PC-3 (cell line): ENCODE measurements at regions not wholly inside any gene's neighbourhood (a gene's known extent, or its start where the extent isn't known, plus 50 kb on each side); places are given as distances from the start of the nearest gene placed in this dataset.

Source experiments
- ATAC-seq: fragments of 200-7000 bp; cut with Tn5 transposase; 2 replicates; pipeline ENCODE4 v1.9.1; 2020; ENCODE audit warnings: mild to moderate bottlenecking, moderate library complexity
- BruUV-seq: library from RNA; stranded (reverse); fragments of 400-500 nt; replicated peaks from 2 replicates; lab custom pipeline; 2021; lab: Mats Ljungman, UMichigan
- CTCF ChIA-PET: fragments of 300-600 bp; sonication (Branson Sonifier 250); formaldehyde crosslinking; loops from one replicate; lab custom pipeline; 2022; ENCODE audit warnings: antibody characterized with exemption; lab: Charles Lee
- POLR2A ChIA-PET: fragments of 300-600 bp; sonication (Branson Sonifier 250); formaldehyde crosslinking; loops from one replicate; lab custom pipeline; 2022; ENCODE audit warnings: antibody characterized with exemption; ENCODE audit not compliant: unreplicated experiment; lab: Charles Lee
- DNase-seq: peaks from one replicate; pipeline ENCODE4 v3.0.0-alpha.2; 2015
- H2AFZ ChIP-seq: fragments of 300-600 bp; sonication (generic); 2 replicates; pipeline ENCODE4 v1.6.0; 2016; ENCODE audit warnings: antibody characterized with exemption, low read length
- H3F3A ChIP-seq: fragments of 300-600 bp; sonication (generic); one replicate; pipeline ENCODE4 v1.6.0; 2017; ENCODE audit warnings: antibody characterized with exemption, low read length, control low read depth, mild to moderate bottlenecking; ENCODE audit not compliant: unreplicated experiment
- H3K27ac ChIP-seq: fragments of 300-600 bp; sonication (generic); 2 replicates; pipeline ENCODE4 v1.5.1; 2016; ENCODE audit warnings: mild to moderate bottlenecking, low read length
- H3K27me3 ChIP-seq: fragments of 300-600 bp; sonication (generic); 2 replicates; pipeline ENCODE4 v1.6.1; 2016; ENCODE audit warnings: low read length, mixed read lengths
- H3K36me3 ChIP-seq: fragments of 300-600 bp; sonication (generic); 2 replicates; pipeline ENCODE4 v1.6.1; 2016; ENCODE audit warnings: low read depth, mixed run types, low read length, mixed read lengths
- H3K4me1 ChIP-seq: fragments of 300-600 bp; sonication (generic); 2 replicates; pipeline ENCODE4 v1.5.1; 2016; ENCODE audit warnings: low read length; ENCODE audit not compliant: insufficient read depth
- H3K4me2 ChIP-seq: fragments of 300-600 bp; sonication (generic); 2 replicates; pipeline ENCODE4 v1.6.0; 2016; ENCODE audit warnings: low read length
- H3K4me3 ChIP-seq: fragments of 300-600 bp; sonication (generic); 2 replicates; pipeline ENCODE4 v1.5.1; 2016; ENCODE audit warnings: mild to moderate bottlenecking, low read length, mixed read lengths
- H3K79me2 ChIP-seq: fragments of 300-600 bp; sonication (generic); 2 replicates; pipeline ENCODE4 v1.6.1; 2017; ENCODE audit warnings: low read length, mixed read lengths
- H3K9ac ChIP-seq: fragments of 300-600 bp; sonication (generic); 2 replicates; pipeline ENCODE4 v1.6.0; 2016; ENCODE audit warnings: mild to moderate bottlenecking, low read length
- H3K9me2 ChIP-seq: fragments of 300-600 bp; sonication (generic); replicated peaks from 2 replicates; pipeline ENCODE4 v1.6.1; 2016; ENCODE audit warnings: mixed run types, low read length, mixed read lengths
- H3K9me3 ChIP-seq: fragments of 300-600 bp; sonication (generic); 2 replicates; pipeline ENCODE4 v1.6.1; 2016; ENCODE audit warnings: low read length, mixed read lengths
- H4K20me1 ChIP-seq: fragments of 300-600 bp; sonication (generic); 2 replicates; pipeline ENCODE4 v1.6.1; 2016; ENCODE audit warnings: low read length, mixed read lengths
- EZH2 ChIP-seq: fragments of 300-600 bp; sonication (generic); IDR thresholded peaks from one replicate; pipeline ENCODE4 v1.6.1; 2017; ENCODE audit warnings: antibody characterized with exemption, mild to moderate bottlenecking, low read length; ENCODE audit not compliant: unreplicated experiment
- EZH2phosphoT487 ChIP-seq: fragments of 300-600 bp; sonication (generic); IDR thresholded peaks from 2 replicates; pipeline ENCODE4 v1.6.1; 2018; ENCODE audit warnings: mild to moderate bottlenecking, antibody characterized with exemption, low read length, borderline replicate concordance
- intact Hi-C: fragments of 100-400 bp; cut with micrococcal nuclease; formaldehyde crosslinking; loops from 2 replicates; pipeline ENCODE4 v1.9.0; 2023
- TF ChIP-seq, protein P1 (sequence below): fragments of 300-600 bp; sonication (generic); conservative IDR thresholded peaks from 2 replicates; pipeline ENCODE4 v1.5.1; 2017; ENCODE audit warnings: antibody characterized with exemption, low read depth, mild to moderate bottlenecking, low read length

DNA sequence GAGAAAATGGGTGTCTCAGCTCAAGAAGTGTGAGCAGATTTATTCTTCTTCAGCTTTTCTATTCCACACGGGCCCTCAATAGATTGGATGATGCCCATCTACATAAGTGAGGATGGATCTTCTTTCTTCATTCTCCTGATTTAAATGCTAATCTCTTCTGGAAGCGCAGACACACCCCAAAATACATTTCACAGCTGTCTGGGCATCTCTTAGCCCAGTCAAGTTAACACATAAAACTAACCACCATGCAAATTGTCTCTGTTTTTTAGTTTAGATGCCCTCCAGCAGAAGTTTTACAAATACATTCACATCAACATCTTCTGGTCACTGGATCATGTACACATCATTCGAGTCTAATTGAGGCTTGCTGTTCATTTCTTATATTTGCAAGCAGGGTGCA, 249.0 kb upstream of the VCX3A start:
- TF ChIP-seq, protein P1, sequence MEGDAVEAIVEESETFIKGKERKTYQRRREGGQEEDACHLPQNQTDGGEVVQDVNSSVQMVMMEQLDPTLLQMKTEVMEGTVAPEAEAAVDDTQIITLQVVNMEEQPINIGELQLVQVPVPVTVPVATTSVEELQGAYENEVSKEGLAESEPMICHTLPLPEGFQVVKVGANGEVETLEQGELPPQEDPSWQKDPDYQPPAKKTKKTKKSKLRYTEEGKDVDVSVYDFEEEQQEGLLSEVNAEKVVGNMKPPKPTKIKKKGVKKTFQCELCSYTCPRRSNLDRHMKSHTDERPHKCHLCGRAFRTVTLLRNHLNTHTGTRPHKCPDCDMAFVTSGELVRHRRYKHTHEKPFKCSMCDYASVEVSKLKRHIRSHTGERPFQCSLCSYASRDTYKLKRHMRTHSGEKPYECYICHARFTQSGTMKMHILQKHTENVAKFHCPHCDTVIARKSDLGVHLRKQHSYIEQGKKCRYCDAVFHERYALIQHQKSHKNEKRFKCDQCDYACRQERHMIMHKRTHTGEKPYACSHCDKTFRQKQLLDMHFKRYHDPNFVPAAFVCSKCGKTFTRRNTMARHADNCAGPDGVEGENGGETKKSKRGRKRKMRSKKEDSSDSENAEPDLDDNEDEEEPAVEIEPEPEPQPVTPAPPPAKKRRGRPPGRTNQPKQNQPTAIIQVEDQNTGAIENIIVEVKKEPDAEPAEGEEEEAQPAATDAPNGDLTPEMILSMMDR = no peak
- TF ChIP-seq EZH2 (no peak), EZH2phosphoT487 (no peak)
- Histone ChIP-seq H3K36me3 (no peaks in the 10 kb centered on the region), H3K9ac (no peak overlapping the region), H3F3A (no peaks in the 10 kb centered on the region), H4K20me1 (no peaks in the 10 kb centered on the region), H3K27ac (no peak overlapping the region), H3K79me2 (no peaks in the 10 kb centered on the region), H3K4me2 (no peak overlapping the region), H3K9me3 (no peaks in the 10 kb centered on the region), H3K27me3 (no peaks in the 10 kb centered on the region), H3K9me2 (no peaks in the 10 kb centered on the region), H3K4me1 (no peaks in the 10 kb centered on the region), H2AFZ (no peak overlapping the region), H3K4me3 (no peak overlapping the region)
- ChIA-PET CTCF (no interaction called here), POLR2A (no interaction called here)
- DNase-seq = no peak
- ATAC-seq = no peak
- no TSS peak for BruUV-seq
- intact Hi-C loops = no loop called here

DNA sequence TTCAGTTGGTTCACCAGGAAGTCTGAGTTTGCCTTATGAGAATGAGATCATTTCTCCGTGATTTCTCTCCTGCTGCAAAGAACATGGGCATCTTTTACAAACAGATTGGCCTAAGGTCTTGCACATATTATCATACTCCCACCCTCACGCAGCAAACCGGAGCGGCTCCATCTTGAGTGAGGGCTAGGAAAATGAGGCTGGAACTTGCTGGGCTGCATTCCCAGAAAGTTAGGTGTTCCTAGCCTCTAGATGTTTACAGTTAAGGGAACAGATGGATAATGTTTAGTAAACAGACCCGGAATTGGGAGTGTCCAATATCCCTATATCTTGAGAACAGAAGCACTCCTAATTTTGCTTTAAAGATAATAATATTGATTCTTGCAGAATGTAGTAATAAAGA, 247.9 kb upstream of the VCX3A start:
- no TSS peak for BruUV-seq
- no peak overlapping the region for H3K27ac ChIP-seq
- H3K4me1 ChIP-seq = no peaks in the 10 kb centered on the region
- no peaks in the 10 kb centered on the region for H3F3A ChIP-seq
- H3K79me2 ChIP-seq = no peaks in the 10 kb centered on the region
- no peaks in the 10 kb centered on the region for H4K20me1 ChIP-seq
- H3K27me3 ChIP-seq = no peaks in the 10 kb centered on the region
- no peaks in the 10 kb centered on the region for H3K9me2 ChIP-seq
- CTCF ChIA-PET = no interaction called here
- intact Hi-C loops = no loop called here
- ATAC-seq = no peak
- no peak overlapping the region for H3K4me2 ChIP-seq
- H2AFZ ChIP-seq = no peak overlapping the region
- no peaks in the 10 kb centered on the region for H3K36me3 ChIP-seq
- POLR2A ChIA-PET = no interaction called here
- TF ChIP-seq EZH2 (no peak), EZH2phosphoT487 (no peak)
- TF ChIP-seq, protein P1 = no peak
- H3K4me3 ChIP-seq = no peak overlapping the region
- no peak for DNase-seq
- H3K9me3 ChIP-seq = no peaks in the 10 kb centered on the region
- no peak overlapping the region for H3K9ac ChIP-seq

DNA sequence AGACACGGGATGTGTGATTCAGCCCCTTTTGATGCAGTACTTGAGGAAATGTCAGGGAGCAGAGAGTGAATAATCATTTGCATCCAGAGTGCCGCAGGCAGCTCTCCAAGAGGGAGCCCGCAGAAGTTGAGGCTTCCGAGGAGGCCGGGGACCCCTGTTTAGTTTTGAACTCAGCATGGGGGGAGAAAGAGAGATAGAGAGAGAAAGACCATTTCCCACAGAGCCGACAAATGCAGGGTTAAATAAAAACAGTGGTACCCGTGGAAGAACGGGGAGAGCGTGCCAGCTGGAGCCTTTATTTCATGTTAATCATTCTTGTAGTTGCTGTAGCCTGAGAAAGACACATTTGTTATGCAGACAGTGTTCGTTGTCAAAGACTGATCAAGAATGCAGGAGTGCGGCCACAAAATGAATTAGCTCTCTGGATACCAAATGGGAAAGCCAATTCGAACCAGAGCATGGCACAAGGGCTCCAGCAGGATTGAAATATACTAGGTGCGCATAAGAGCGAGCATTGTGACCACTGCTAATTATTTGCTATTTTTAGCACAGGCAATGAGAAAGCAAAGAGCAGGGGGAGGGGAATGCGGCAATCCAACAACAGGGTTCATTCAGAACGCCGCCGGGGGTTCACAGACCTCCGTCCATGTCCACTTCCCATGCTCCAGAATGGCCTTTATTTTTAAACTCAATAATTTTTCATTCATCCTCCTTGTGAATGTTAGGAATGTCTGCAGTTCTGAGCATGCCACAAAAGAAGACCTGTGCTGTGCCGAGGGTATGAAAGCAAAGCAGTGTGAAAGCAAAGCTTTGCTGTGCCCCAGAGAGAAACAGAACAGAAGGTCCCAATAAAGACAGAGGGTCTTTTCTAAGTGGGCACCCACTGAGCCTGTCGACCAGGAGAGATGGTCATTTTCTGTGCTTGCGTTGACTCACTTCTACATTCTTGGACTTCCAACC, 243.9 kb upstream of the VCX3A start:
- H3K9ac ChIP-seq = no peak overlapping the region
- no peak overlapping the region for H3K4me3 ChIP-seq
- no peaks in the 10 kb centered on the region for H4K20me1 ChIP-seq

More for the DNA sequence above, 243.9 kb upstream of the VCX3A start:
- POLR2A ChIA-PET = no interaction called here
- no peaks in the 10 kb centered on the region for H3K9me2 ChIP-seq
- H3K4me2 ChIP-seq = no peak overlapping the region
- no peaks in the 10 kb centered on the region for H3K27me3 ChIP-seq
- no peaks in the 10 kb centered on the region for H3F3A ChIP-seq
- H3K36me3 ChIP-seq = no peaks in the 10 kb centered on the region
- no peaks in the 10 kb centered on the region for H3K79me2 ChIP-seq
- H3K27ac ChIP-seq = no peak overlapping the region
- no peaks in the 10 kb centered on the region for H3K9me3 ChIP-seq
- no peak for DNase-seq
- CTCF ChIA-PET = no interaction called here
- no peaks in the 10 kb centered on the region for H3K4me1 ChIP-seq
- H2AFZ ChIP-seq = no peak overlapping the region
- TF ChIP-seq EZH2 (no peak), EZH2phosphoT487 (no peak)
- TF ChIP-seq, protein P1 = no peak
- ATAC-seq = no peak
- no TSS peak for BruUV-seq
- intact Hi-C loops = no loop called here
